CD4-positive, CD25-positive, alpha-beta regulatory T cell (primary cell): ENCODE measurements at regions not wholly inside any gene's neighbourhood (a gene's known extent, or its start where the extent isn't known, plus 50 kb on each side); places are given as distances from the start of the nearest gene placed in this dataset.

Experiments used
- ATAC-seq, 2 donors: fragments of 150-1000 bp; cut with Tn5 transposase; one replicate each; pipeline ENCODE4 v1.10.0; 2021; ENCODE audit warnings: low read depth in 2 of 2, moderate number of reproducible peaks in 2 of 2, moderate library complexity in 1 of 2
- DNase-seq, 3 donors: peaks; one replicate each; pipeline versions ENCODE4 v3.0.0 to v3.0.0-alpha.2; 2012 to 2022; ENCODE audit warnings: mixed read lengths in 1 of 3
- H3K27ac ChIP-seq: one replicate; pipeline ENCODE4 v1.7.0; 2013; ENCODE audit warnings: mild to moderate bottlenecking, low read length; ENCODE audit not compliant: insufficient read depth, poor library complexity, severe bottlenecking
- H3K27me3 ChIP-seq: one replicate; pipeline ENCODE4 v1.7.0; 2013; ENCODE audit warnings: low read length; ENCODE audit not compliant: control insufficient read depth, insufficient read depth
- H3K36me3 ChIP-seq: one replicate; pipeline ENCODE4 v1.7.0; 2013; ENCODE audit warnings: mild to moderate bottlenecking, low read length, moderate library complexity; ENCODE audit not compliant: control insufficient read depth, insufficient read depth
- H3K4me1 ChIP-seq: 2 replicates; pipeline ENCODE4 v1.7.0; 2013; ENCODE audit warnings: mild to moderate bottlenecking, low read length; ENCODE audit not compliant: insufficient read depth, control insufficient read depth, poor library complexity, severe bottlenecking
- H3K4me3 ChIP-seq: one replicate; pipeline ENCODE4 v1.7.0; 2013; ENCODE audit warnings: low read depth, mild to moderate bottlenecking, low read length, moderate library complexity
- H3K9me3 ChIP-seq, 2 experiments: 1 replicate in 1 of 2; 2 replicates in 1 of 2; pipeline ENCODE4 v1.7.0; 2013; ENCODE audit warnings: low read length in 2 of 2, mild to moderate bottlenecking in 1 of 2, moderate library complexity in 1 of 2; ENCODE audit not compliant: control insufficient read depth in 2 of 2
- H3K27ac Mint-ChIP-seq, 3 donors: one replicate each; pipeline ENCODE4 v1.8.0; 2020 to 2022; ENCODE audit warnings: mild to moderate bottlenecking in 3 of 3, mixed read lengths in 3 of 3, moderate library complexity in 2 of 3
- H3K27me3 Mint-ChIP-seq: one replicate; pipeline ENCODE4 v1.8.0; 2022; ENCODE audit warnings: mild to moderate bottlenecking, mixed read lengths
- H3K36me3 Mint-ChIP-seq: one replicate; pipeline ENCODE4 v1.8.0; 2020; ENCODE audit warnings: mixed read lengths
- H3K4me1 Mint-ChIP-seq, 4 donors: one replicate each; pipeline ENCODE4 v1.8.0; 2020 to 2022; ENCODE audit warnings: mixed read lengths in 4 of 4, mild to moderate bottlenecking in 1 of 4
- H3K4me3 Mint-ChIP-seq, 4 donors: one replicate each; pipeline ENCODE4 v1.8.0; 2020 to 2022; ENCODE audit warnings: mild to moderate bottlenecking in 4 of 4, mixed read lengths in 4 of 4, moderate library complexity in 3 of 4
- H3K9me3 Mint-ChIP-seq, 7 donors: one replicate each; pipeline ENCODE4 v1.8.0; 2020 to 2022; ENCODE audit warnings: mixed read lengths in 7 of 7, mild to moderate bottlenecking in 3 of 7, moderate library complexity in 2 of 7

GRCh38 chr10:126734967-126735366, 64.5 kb upstream of the C10orf90 start:
- H3K27ac ChIP-seq: no peak overlapping the region
- H3K36me3 Mint-ChIP-seq: no peaks in the 10 kb centered on the region
- no peaks in the 10 kb centered on the region for H3K9me3 ChIP-seq
- H3K4me1 ChIP-seq: no peaks in the 10 kb centered on the region
- no peaks in the 10 kb centered on the region for H3K27me3 ChIP-seq
- H3K4me3 ChIP-seq: no peak overlapping the region
- H3K27me3 Mint-ChIP-seq: no peaks in the 10 kb centered on the region
- DNase-seq (no peak), ATAC-seq (no peak)
- H3K27ac Mint-ChIP-seq: no peak overlapping the region
- peaks cover 0 to 2% (median 0%) of the 10 kb centered on the region in 7 donors for H3K9me3 Mint-ChIP-seq
- H3K4me1 Mint-ChIP-seq: peaks cover 0 to 4% (median 0%) of the 10 kb centered on the region in 4 donors
- H3K4me3 Mint-ChIP-seq: no peak overlapping the region
- no peaks in the 10 kb centered on the region for H3K36me3 ChIP-seq

GRCh38 chr10:126736142-126736541, 65.6 kb upstream of the C10orf90 start:
- no peak overlapping the region for H3K4me3 Mint-ChIP-seq
- Histone ChIP-seq H3K4me1 (no peaks in the 10 kb centered on the region), H3K9me3 (no peaks in the 10 kb centered on the region), H3K27ac (no peak overlapping the region), H3K4me3 (no peak overlapping the region), H3K27me3 (no peaks in the 10 kb centered on the region), H3K36me3 (no peaks in the 10 kb centered on the region)
- H3K36me3 Mint-ChIP-seq: no peaks in the 10 kb centered on the region
- H3K4me1 Mint-ChIP-seq: peaks cover 0 to 3% (median 0%) of the 10 kb centered on the region in 4 donors
- no peak overlapping the region for H3K27ac Mint-ChIP-seq
- H3K27me3 Mint-ChIP-seq: no peaks in the 10 kb centered on the region
- DNase-seq (no peak), ATAC-seq (no peak)
- peaks cover 0 to 2% (median 0%) of the 10 kb centered on the region in 7 donors for H3K9me3 Mint-ChIP-seq

- no peaks in the 10 kb centered on the region for H3K27me3 Mint-ChIP-seq
- no peaks in the 10 kb centered on the region for H3K36me3 ChIP-seq
- no peaks in the 10 kb centered on the region for H3K4me1 Mint-ChIP-seq
- peaks cover 0 to 2% (median 0%) of the 10 kb centered on the region in 7 donors for H3K9me3 Mint-ChIP-seq
- H3K9me3 ChIP-seq: no peaks in the 10 kb centered on the region
- H3K27me3 ChIP-seq: no peaks in the 10 kb centered on the region
- DNase-seq (no peak), ATAC-seq (no peak)
- H3K4me3 Mint-ChIP-seq: no peak overlapping the region
- H3K27ac Mint-ChIP-seq: no peak overlapping the region
- H3K36me3 Mint-ChIP-seq: no peaks in the 10 kb centered on the region
- H3K27ac ChIP-seq: no peak overlapping the region
- H3K4me1 ChIP-seq: no peaks in the 10 kb centered on the region
- H3K4me3 ChIP-seq: no peak overlapping the region
These were observed 66.2 kb upstream of the C10orf90 start for GRCh38 chr10:126736727-126737126.

GRCh38 chr10:126738001-126738400, 67.5 kb upstream of the C10orf90 start:
- H3K36me3 Mint-ChIP-seq: no peaks in the 10 kb centered on the region

GRCh38 chr10:126744571-126744970, 74.1 kb upstream of the C10orf90 start:
- no peaks in the 10 kb centered on the region for H3K27me3 ChIP-seq
- Mint-ChIP-seq H3K27ac (no peak overlapping the region), H3K27me3 (peaks cover 4% of the 10 kb centered on the region), H3K4me1 (no peaks in the 10 kb centered on the region), H3K9me3 (peaks cover 0 to 2% (median 0%) of the 10 kb centered on the region in 7 donors), H3K4me3 (no peak overlapping the region), H3K36me3 (no peaks in the 10 kb centered on the region)
- no peak overlapping the region for H3K27ac ChIP-seq
- ATAC-seq (no peak), DNase-seq (no peak)
- no peak overlapping the region for H3K4me3 ChIP-seq
- H3K4me1 ChIP-seq: no peaks in the 10 kb centered on the region
- no peaks in the 10 kb centered on the region for H3K36me3 ChIP-seq
- H3K9me3 ChIP-seq: no peaks in the 10 kb centered on the region

More at GRCh38 chr10:126738001-126738400, 67.5 kb upstream of the C10orf90 start:
- Histone ChIP-seq H3K27ac (no peak overlapping the region), H3K4me3 (no peak overlapping the region), H3K4me1 (no peaks in the 10 kb centered on the region), H3K36me3 (no peaks in the 10 kb centered on the region), H3K27me3 (no peaks in the 10 kb centered on the region), H3K9me3 (no peaks in the 10 kb centered on the region)
- peaks cover 0 to 4% (median 0%) of the 10 kb centered on the region in 7 donors for H3K9me3 Mint-ChIP-seq
- H3K27ac Mint-ChIP-seq: no peak overlapping the region
- no peaks in the 10 kb centered on the region for H3K4me1 Mint-ChIP-seq
- no peak for DNase-seq
- H3K4me3 Mint-ChIP-seq: no peak overlapping the region
- H3K27me3 Mint-ChIP-seq: no peaks in the 10 kb centered on the region
- no peak for ATAC-seq

- Mint-ChIP-seq H3K9me3 (peaks cover 0 to 4% (median 0%) of the 10 kb centered on the region in 7 donors), H3K4me1 (no peaks in the 10 kb centered on the region), H3K27me3 (peaks cover 9% of the 10 kb centered on the region), H3K27ac (no peak overlapping the region), H3K4me3 (no peak overlapping the region), H3K36me3 (no peaks in the 10 kb centered on the region)
- Histone ChIP-seq H3K9me3 (no peaks in the 10 kb centered on the region), H3K4me3 (no peak overlapping the region), H3K27me3 (no peaks in the 10 kb centered on the region), H3K4me1 (no peaks in the 10 kb centered on the region), H3K27ac (no peak overlapping the region), H3K36me3 (no peaks in the 10 kb centered on the region)
- DNase-seq (peak in 2 of 3 donors; percentile 27 to 52), ATAC-seq (peak in 1 of 2 donors; percentile 50)
These were observed 78.6 kb upstream of the C10orf90 start for GRCh38 chr10:126749015-126749655.

- H3K4me1 ChIP-seq: no peaks in the 10 kb centered on the region
These were observed 84.5 kb upstream of the C10orf90 start for GRCh38 chr10:126754966-126755365.

GRCh38 chr10:126758867-126759266, 88.4 kb upstream of the C10orf90 start:
- DNase-seq: no peak
- no peaks in the 10 kb centered on the region for H3K9me3 ChIP-seq
- no peaks in the 10 kb centered on the region for H3K36me3 ChIP-seq
- Mint-ChIP-seq H3K27me3 (no peaks in the 10 kb centered on the region), H3K36me3 (no peaks in the 10 kb centered on the region), H3K9me3 (peaks cover 0 to 8% (median 2%) of the 10 kb centered on the region in 7 donors), H3K4me1 (no peaks in the 10 kb centered on the region), H3K27ac (no peak overlapping the region), H3K4me3 (no peak overlapping the region)
- no peak overlapping the region for H3K27ac ChIP-seq
- H3K4me1 ChIP-seq: no peaks in the 10 kb centered on the region
- H3K27me3 ChIP-seq: no peaks in the 10 kb centered on the region
- ATAC-seq: no peak
- no peak overlapping the region for H3K4me3 ChIP-seq

More at GRCh38 chr10:126754966-126755365, 84.5 kb upstream of the C10orf90 start:
- H3K36me3 ChIP-seq: no peaks in the 10 kb centered on the region
- H3K27ac ChIP-seq: no peak overlapping the region
- H3K4me3 ChIP-seq: no peak overlapping the region
- peaks cover 0 to 6% (median 2%) of the 10 kb centered on the region in 7 donors for H3K9me3 Mint-ChIP-seq
- no peak overlapping the region for H3K4me3 Mint-ChIP-seq
- H3K4me1 Mint-ChIP-seq: no peaks in the 10 kb centered on the region
- H3K36me3 Mint-ChIP-seq: no peaks in the 10 kb centered on the region
- no peak overlapping the region for H3K27ac Mint-ChIP-seq
- ATAC-seq: no peak
- H3K27me3 Mint-ChIP-seq: peaks cover 5% of the 10 kb centered on the region
- no peaks in the 10 kb centered on the region for H3K27me3 ChIP-seq
- no peak for DNase-seq
- H3K9me3 ChIP-seq: no peaks in the 10 kb centered on the region
